Astrocyte of the cerebellum (primary cell): ENCODE measurements at regions not wholly inside any gene's neighbourhood (a gene's known extent, or its start where the extent isn't known, plus 50 kb on each side); places are given as distances from the start of the nearest gene placed in this dataset.
"Not testable (repeated sequence)": the region's sequence is repeated elsewhere in the genome, so short reads cannot be mapped to it uniquely, and the experiment has no call there.

Experiments
- DNase-seq: peaks from one replicate; pipeline ENCODE4 v3.0.0-alpha.2; 2011; ENCODE audit warnings: low read depth
- H3K4me3 ChIP-seq: 2 replicates; pipeline ENCODE4 v1.5.1; 2011; ENCODE audit warnings: mild to moderate bottlenecking, low read depth, low read length, moderate library complexity
- CTCF ChIP-seq: IDR thresholded peaks from 2 replicates; pipeline ENCODE4 v1.5.1; 2012; ENCODE audit warnings: low read length, low read depth, moderate library complexity, mild to moderate bottlenecking; ENCODE audit errors: missing control alignments
- in situ Hi-C: cut with HindIII; loops from 2 replicates; pipeline ENCODE4 v1.10.0; 2017; ENCODE audit warnings: low sequenced_read_pairs

DNA sequence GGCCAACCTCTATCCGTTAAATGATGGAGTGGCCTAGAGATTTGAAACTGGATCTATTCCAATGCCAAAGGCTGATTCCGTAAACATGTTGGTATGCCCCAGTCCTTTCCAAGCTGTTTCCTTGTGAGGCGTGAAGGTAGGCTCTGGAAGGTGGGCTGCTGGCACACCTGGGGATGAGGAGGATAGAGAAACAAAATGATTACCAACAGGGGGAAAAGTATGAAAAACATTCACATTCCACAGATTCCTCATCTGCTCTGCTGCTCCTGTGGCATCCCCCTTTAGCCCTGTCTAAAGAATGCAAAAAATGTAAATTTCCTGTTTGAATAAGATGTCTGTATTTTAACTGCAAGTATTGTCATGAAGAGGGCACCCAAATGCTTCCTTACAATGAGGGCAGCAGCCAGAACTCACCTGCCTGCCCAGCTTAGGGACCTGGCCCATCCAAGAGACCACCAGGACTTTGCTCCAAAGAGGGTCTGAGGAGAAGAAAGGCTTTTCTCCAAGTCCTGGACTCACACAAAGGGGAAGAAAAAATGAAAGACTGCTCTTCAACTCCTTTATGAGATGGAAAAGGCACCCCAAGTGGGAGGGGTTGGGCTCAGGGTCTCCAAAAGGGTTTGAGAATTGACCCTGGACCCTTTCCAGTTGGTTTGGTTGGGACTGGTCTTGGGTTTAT is 132.3 kb upstream of the PELI1 start:
- in situ Hi-C loops = no loop called here
- DNase-seq = no peak
- H3K4me3 ChIP-seq = no peak overlapping the region
- no peak for TF ChIP-seq CTCF

DNA sequence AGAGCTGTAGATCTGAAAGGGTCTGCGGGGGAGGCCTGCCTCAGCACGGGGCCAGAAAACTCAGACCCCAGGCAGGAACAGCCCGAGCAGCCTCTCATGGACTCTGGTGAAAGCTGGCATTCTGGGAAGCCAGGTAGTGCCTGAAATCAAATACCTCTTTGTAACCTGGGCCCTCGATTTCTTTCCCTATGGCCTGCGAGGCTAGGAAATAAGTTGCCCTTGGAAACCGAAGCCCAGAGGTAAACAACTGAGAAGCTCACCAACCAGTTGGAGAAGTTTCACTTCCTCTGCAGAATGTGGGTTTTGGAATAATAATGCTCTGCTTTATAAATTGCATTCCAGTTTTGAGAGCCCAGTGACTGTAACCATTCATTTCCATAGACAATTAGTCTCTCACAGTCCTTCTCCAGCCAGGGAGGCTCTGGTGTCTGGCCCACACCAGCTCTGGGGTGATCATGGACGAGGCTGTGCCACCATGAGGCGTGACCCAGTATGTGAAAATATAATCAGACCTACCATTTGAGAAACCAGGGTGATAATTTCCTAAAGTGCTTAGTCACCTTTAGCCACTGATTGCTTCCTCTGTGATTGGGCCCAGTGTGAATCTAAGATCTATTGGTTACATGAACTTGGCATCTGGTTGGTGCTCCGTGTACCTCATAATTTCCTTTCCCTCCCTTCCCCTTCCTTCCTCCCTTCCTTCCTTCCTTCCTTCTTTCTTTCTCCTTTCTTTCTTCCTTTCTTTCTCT is 133.1 kb upstream of the PELI1 start:
- TF ChIP-seq CTCF = no peak
- DNase-seq = no peak
- no peak overlapping the region for H3K4me3 ChIP-seq
- in situ Hi-C loops = no loop called here

- in situ Hi-C loops, H3K4me3 ChIP-seq: not testable (repeated sequence)
Observed at GRCh38 chr2:64280812-64281211, 136.6 kb upstream of the PELI1 start.

DNA sequence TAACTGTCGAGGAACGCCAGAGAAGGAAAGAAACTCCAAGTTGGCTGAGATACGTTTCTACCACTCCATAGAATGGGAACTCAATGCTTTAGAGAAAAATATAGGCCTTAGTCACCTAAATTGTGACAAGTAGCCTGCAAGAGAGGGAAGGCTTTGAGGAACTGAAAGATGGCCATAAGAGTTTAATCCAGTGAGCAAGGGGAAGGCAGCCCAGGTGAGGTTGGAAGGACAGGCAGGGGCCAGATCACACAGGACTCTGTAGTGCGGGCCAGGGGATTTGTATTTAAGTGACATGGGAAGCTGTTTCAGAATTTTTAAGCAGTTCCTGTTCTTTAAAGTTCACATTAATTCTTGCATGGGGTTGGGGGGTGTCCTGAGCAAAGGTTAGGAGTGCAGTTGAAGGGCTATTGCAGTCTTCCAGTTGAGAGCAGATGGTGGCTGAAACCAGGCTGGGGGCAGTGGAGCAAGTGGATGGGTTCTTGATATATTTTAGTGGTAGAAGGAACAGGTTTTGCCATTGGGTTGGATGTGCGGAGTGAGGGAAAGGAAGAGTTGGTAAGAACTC is 138.9 kb upstream of the PELI1 start:
- in situ Hi-C loops = no loop called here
- no peak overlapping the region for H3K4me3 ChIP-seq
- DNase-seq = no peak
- TF ChIP-seq CTCF = no peak

More at GRCh38 chr2:64280812-64281211, 136.6 kb upstream of the PELI1 start:
- not testable (repeated sequence) for DNase-seq

GRCh38 chr2:64283641-64284361 is 139.6 kb upstream of the PELI1 start:
- no peak for TF ChIP-seq CTCF
- H3K4me3 ChIP-seq = no peak overlapping the region
- in situ Hi-C loops = no loop called here
- DNase-seq = no peak

DNA sequence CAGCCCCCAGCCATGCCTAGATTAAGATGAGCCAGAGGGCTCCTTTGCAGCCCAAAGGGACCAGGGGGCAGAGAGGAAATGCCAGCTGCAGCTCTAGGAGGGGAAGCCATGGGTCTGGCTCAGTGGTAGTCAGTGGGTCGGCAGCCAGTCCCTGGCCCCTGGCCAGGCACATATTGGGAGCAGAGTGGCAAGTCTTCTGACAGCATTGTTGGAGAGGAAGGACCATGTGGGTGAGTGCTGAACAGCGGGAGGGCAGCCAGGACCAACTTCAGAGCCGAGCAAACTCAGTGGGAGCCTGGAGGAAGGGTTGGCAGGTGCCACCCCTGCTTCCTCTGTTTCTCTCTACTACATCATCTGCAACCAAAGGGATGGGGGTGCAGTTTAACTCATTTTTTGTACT is 140.5 kb upstream of the PELI1 start:
- H3K4me3 ChIP-seq = no peak overlapping the region
- no peak for TF ChIP-seq CTCF
- DNase-seq = no peak
- in situ Hi-C loops = no loop called here
